GM19463 (cell line): ENCODE measurements at regions not wholly inside any gene's neighbourhood (a gene's known extent, or its start where the extent isn't known, plus 50 kb on each side); places are given as distances from the start of the nearest gene placed in this dataset.
"Not testable (repeated sequence)": the region's sequence is repeated elsewhere in the genome, so short reads cannot be mapped to it uniquely, and the experiment has no call there.

Source experiments
- ATAC-seq: cut with Tn5 transposase; IDR thresholded peaks from one replicate; pipeline ENCODE4 v1.9.1; 2021; ENCODE audit warnings: mild to moderate bottlenecking, moderate library complexity; ENCODE audit not compliant: unreplicated experiment

DNA sequence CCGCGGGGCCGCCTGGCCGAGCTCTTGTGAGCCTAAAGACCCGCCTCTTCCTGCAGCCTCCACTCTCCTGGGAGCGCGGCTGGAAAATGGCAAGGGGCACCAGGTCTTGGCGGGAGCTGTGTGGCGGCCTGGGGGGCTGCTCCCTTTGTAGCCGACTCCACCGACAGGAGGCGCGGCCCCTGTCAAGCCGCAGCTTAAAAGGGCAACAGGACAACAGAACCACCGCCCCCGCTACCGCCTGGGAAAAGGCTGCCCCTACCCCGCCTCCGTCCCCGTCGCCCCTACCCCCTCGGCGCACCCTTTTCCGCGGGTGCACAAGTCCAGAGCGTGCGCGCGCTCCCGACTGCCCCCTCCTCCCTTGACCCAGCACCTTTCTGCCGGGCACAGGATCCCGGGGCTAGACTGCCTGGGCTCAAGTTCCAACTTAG lies 60.3 kb downstream of the GOLGA8K start:
- not testable (repeated sequence) for ATAC-seq

DNA sequence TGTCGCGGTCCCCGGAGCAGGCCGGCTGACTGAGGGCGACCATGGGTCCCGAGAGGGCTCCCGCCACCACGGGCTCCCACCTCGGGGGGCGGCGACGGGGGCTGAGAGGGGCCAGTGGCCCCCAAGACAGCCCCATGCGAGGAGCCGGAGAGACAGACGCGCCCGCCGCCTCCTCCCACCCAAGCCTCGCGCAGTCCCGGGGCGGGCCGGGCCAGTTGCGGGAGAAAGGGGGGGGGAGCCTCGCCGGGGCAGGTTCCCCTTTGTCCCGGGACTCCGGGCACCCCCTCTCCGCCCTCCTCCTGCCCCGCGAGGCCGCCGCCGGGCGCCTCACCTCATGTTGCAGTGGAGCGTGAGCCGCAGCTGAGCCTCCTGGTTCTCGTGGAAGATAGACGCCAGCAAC lies 60.8 kb downstream of the GOLGA8K start:
- not testable (repeated sequence) for ATAC-seq

DNA sequence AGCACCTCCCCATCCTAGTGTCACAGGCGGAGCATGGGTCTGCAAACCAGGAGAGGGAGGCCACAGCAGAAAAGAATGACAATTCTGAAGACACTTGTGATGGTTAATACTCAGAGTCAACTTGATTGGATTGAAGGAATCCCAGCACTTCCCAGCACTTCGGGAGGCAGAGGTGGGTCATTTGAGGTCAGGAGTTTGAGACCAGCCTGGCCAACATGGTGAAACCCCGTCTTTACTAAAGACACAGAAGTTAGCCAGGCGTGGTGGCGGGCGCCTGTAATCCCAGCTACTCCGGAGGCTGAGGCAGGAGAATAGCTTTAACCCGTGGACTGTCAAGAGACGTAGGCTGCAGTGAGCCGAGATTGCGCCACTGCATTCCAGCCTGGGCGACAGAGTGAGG lies 61.6 kb downstream of the GOLGA8K start:
- not testable (repeated sequence) for ATAC-seq

DNA sequence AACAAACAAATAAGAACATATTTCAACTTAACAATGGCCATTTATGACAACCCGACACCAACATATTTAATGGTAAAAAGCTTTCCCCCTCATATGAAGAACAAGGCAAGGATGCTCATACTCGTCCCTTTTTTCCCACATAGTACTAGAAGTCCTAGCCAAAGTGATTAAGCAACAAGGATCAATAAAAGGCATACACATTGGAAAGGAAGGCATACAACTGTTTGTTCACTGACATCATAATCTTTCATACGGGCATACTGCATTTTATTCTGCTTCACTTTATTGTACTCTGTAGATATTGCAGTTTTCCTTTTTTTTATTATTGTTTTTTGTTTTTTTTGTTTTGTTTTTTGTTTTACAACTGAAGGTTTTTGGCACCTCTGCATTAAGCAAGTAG lies 66.3 kb downstream of the GOLGA8K start:
- ATAC-seq, result not testable (repeated sequence)

DNA sequence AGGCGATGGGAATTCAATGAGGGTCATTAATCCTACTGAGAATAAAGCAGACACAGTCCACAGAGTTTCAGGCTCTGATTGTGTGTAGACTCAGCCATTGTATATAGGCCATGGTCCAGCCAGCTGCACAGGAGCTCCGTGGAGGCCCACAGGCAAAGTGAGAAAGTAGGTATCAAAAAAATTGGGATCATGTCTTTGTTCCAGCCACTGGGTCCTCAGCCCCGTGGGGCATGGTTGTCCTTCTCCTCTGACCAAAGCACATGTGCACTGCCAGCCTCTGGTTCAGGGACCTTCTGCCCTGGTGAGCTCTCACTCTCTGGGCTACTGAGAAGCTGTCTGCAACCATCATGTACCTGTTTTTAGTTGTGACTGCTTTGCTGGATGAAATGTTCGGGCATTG lies 79.7 kb downstream of the GOLGA8K start:
- not testable (repeated sequence) for ATAC-seq

DNA sequence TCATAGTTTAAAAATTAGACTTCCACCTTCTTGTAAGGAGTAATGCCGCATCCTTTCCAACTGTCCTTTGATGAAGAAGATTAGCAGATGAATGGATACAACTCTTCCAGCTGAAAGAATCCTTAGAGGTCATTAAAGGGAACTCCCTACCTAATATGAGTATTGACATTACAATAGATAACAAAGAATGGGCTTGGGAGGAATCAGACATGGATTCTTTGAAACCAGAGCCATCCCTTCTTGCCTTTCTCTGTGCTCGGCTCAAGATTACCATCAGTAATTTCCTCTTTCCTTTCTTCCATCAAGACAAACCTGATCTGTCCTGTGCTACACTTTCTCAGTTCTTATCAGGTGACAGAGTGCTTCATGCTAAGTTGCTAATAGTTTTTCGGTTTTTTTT lies 83.8 kb downstream of the GOLGA8K start:
- not testable (repeated sequence) for ATAC-seq

DNA sequence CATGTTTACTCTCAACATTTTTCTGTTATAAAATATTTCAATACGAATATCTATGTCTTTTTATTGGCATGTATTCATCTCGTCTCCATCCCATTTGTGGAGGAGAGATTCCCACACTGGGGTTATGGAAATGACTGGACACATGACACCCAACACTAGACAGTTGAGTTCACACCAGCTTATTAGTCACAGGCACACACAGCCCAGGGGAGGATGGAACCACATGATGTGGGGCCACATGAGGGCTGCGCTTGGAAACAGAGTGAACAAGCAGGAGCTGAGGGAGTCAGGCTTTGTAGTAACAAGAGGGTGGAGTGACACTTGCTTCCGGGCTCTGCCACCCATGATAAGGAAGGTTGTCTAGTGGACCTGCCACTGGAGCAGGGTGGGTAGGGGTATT lies 86.6 kb downstream of the GOLGA8K start:
- not testable (repeated sequence) for ATAC-seq

DNA sequence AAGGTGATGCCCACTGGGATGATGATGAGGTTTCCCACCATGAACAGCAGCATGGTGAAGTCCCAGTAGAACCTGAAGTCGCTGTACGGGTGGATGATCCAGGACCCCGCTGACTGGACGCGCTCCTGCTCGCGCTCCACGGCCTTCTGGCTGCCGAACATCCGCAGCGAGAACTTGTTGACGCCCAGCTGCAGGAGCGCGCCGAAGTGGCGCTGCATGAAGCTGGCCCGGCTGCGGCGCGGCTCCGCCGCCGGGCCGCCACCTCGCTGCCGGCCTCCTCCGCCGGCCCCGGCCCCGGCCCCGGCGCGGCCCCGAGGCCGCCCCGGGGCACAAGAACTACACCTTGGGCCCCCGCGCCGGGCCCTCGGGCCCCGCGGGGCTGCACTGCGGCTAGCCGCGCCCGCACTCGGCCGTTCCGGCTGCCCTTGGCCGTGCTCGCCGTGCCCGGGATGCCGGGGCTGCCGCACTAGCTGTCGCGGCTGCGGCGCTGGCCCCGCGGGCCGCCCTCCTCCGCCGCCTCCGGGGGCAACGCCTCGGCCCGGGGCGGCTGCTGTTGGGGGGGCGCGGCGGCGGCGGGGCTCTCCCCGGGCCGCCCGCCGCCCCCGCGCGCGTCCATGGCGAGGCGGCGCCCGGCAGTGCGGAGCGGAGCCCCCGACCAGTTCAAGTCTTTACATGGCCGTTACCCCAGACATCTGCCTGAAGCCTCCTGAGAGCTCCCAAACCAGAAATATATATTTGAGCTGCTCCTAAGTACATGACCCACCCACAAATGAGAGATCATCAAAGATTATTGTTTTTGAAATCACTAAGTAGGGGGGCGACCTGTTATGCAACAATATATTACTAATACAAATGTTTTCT lies 87.8 kb downstream of the GOLGA8K start:
- not testable (repeated sequence) for ATAC-seq

DNA sequence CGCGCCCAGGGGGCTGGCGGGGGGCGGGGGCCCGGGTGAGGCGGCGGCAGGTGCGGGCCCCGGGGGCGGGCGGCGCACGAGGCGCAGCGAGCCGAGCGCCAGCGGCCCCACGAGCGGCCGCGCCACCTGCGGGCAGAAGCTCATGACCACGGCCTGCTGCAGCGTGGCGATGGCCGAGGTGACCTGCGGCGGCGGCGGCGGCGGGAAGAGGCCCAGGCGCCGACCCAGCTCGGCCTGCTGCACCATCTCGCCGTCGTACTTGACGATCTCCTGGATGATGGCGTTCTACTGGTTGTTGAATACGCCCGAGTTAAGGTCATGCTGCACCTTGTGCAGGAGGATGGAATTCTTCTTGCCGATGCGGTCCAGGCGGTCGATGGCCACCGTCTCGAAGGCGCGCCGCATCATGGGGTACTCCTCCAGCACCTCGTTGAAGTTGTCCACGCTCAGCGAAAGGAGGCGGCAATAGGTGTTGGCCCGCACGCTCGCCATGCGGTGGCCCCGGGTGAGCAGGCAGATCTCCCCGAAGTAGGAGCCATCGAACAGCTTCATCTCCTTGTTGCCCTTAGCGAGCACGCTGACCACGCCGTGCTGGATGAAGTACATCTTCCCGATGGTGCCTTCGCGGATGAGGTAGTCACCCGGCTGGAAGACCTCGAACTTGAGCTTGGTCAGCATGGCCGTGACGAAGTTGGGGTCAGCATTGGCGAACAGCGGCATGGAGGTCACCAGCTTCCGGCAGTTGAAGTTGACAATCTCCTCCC lies 89.5 kb downstream of the GOLGA8K start:
- ATAC-seq, result not testable (repeated sequence)

DNA sequence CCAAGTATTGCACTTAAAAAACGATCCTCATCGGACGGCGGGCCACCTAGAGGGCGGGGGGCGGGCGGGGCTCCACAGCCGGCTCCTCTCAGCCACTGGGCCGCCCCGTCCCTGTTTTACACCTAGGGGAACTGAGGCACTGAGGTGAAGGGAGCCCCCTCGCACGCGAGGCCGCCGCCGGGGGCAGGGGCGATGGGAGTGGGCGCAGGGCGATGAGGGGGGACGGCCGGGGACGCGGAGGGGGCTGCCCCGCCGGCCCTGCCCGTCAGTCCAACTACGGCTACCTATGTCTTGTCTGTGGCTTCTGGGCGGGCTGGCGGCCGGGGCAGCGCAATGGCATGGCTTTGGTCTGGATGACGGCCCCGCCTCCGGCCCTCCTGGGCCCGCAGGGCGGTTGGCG lies 90.4 kb downstream of the GOLGA8K start:
- not testable (repeated sequence) for ATAC-seq

DNA sequence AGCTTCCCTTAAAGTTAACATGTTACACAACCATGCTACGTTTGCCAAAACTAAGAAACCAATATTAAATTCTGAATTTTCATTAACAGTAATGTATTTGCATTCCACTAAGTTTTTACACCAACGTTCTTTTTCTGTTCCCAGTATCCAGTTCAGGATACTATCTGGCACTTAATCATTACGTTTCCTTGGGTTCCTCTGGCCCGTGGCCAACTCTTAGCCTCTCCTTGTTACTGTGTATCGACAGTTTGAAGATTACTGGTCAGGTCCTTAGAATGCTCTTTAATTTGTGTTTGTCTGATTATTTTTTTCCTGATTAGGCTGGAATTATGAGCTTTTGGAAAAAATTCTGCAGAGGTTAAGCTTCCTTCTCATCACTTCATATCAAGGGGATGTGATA lies 95.5 kb downstream of the GOLGA8K start:
- not testable (repeated sequence) for ATAC-seq

DNA sequence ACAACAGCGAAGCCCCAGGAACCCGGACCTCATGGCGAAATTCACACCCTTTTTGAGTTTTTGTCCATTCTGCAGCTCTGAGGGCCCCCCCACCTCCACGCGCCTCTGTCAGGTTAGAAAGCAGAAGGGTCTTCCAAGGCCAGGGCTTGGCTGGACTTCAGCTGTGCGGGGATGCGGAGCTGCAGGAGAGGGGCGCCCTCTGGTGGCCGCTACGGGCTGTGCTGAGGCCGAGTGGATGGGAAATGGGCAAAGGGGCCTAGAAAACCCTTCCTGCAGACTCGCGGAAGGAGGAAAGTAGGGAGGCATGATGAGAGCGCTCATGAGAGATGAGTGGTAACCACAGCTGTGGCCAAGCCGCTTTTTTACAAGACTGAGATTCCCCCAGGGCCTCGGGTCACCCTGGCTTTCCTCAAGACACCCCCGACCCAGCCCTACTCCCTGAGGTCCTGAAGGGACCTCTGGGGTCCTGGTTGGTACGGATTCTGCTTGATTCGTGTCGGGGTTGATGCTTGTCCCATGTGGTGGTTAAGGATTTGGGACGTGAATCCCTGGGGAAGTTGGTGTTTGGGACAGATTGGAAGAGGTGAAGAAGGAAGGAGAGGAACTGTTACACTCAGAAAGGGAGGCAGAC lies 126.8 kb downstream of the GOLGA8K start:
- ATAC-seq, result peak; percentile 67

DNA sequence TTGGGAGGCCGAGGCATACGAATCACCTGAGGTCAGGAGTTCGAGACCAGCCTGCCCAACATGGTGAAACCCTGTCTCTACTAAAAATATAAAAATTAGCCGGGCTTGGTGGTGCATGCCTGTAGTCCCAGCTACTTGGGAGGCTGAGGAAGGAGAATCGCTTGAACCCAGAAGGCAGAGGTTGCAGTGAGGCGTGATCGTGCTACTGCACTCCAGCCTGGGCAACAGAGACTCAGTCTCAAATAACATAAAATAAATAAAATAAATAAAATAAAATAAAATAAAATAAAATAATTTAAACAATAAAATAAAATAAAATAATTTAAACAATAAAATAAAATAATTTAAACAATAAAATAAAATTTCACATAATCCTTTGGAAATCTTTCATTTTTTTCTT lies 149.1 kb downstream of the GOLGA8K start:
- ATAC-seq, result not testable (repeated sequence)

DNA sequence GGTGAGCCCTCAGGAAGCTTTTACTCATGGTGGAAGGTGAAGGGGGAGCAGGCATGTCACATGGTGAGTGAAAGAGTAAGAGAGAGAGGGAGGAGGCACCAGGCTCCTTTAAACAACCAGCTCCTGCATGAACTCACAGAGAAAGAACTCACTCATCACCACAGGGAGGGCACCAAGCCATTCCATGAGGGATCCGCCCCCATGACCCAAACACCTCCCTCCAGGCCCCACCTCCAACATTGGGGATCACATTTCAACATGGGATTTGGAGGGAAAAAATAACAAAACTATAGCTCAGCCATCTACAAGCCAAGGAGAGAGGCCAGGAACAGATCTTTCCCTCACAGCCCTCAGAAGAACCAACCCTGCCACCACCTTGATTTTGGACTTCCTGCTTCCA lies 153.9 kb downstream of the GOLGA8K start:
- not testable (repeated sequence) for ATAC-seq

DNA sequence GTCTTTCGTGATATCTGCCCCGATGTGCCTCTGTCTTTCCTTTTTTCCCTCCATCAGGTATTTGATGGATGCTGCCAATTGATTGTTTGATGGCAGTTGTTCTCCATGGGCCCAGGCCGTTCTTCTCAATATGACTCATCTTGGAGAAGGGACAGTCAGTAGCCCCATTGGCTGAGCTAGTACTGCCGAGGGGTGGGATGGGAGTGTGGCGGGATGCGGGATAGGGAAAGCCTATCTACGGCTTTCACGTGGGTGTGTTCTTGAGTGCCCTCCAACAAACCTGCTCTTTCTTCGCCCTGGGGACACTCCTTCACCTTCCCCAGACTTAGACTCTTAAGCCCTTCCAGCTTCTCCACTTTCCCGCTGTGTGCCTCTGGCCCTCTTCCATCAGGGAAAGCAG lies 159.4 kb downstream of the GOLGA8K start:
- not testable (repeated sequence) for ATAC-seq

DNA sequence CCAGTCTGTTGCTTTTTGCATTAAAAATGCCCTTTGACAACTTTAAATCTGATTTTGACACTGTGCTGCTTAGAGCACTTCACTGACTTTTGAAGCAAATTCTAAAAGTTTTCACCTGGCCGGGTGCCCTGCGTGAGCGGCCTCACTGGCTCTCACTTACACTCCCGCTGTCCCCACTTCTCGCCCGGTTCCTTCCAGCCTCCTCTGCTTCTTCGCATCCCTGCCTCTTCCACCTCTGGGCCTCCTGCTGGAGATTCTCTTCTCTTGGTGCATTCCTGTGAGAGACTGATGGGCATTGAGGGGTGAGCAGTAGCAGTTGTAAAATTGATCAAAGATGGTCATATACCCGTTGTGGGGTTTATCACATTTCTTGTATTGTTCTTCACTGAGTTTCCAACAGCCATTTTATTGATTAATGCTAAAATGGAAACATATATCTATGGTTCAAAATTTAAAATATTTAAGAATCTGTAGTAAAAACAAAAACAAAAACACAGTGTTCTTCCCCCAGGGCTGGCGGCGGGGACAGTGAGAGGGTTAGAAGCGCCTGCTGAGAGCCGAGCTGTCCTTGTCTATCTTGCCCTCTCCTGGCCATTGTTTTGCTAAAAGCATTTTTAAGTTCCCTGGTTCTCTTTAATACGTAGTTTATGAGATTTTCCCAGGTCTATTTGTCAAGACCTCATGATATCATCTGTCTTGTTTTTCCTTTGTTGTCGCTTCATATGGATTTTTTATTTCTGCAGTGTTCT lies 160.1 kb downstream of the GOLGA8K start:
- not testable (repeated sequence) for ATAC-seq

DNA sequence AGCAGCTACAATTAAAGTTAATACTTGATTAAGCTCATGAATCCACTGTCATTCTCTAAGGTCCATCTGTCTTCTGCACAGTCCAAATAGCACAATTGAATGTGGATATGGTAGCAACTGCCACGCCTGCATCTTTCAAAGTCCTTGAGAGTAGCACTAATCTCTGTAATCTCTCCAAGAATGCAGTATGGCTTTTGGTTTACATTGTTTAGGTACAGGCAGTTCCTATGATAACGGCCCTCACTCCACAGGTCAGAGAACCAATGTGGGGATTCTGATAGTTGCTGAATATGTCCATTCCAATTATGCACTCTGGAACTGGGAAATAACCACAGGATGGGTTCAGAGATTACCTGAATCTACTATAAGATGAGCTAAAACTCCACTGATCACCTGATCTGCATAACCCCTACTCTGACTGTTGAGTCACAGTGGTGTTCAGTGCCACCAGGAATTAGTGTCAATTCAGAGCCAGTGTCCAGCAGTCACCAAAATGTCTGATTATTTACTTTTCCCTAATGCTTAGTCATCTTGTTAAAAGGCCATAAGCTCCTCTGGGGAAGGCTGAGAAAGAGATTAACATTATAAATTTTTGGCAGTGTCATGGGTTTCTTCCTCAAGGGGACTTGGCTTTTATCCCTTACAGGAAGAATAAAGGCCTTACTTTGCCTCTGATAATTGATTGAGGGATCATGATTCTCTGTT lies 175.5 kb downstream of the GOLGA8K start:
- not testable (repeated sequence) for ATAC-seq

DNA sequence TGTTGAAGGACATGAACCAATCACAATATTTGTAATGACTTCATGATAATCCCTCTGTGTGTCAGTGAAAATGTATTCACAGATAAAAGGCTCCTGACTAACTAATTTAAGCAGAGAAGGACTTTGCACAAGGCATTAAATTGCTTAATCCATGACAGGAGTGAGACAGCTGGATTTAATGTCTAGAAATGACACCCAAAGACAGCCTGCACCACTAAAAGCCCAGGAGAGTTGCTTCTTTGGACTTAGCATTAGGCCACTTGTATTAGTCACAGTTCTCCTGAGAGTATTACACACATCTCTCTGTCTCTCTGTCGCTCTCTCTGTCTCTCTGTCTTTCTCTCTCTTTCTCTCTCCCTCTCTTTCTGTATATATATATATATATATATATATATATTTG lies 180.4 kb downstream of the GOLGA8K start:
- ATAC-seq, result no peak
